B cell (primary cell): ENCODE measurements at regions not wholly inside any gene's neighbourhood (a gene's known extent, or its start where the extent isn't known, plus 50 kb on each side); places are given as distances from the start of the nearest gene placed in this dataset.

Experiments used
- EZH2 ChIP-seq: IDR thresholded peaks from 2 replicates; pipeline ENCODE4 v1.6.1; 2012; ENCODE audit warnings: borderline replicate concordance, low read depth, mild to moderate bottlenecking, moderate library complexity, low read length; ENCODE audit not compliant: insufficient read depth, poor library complexity, severe bottlenecking
- TF ChIP-seq, protein P1 (sequence below): fragments of 200-600 bp; IDR thresholded peaks from one replicate; pipeline ENCODE4 v1.8.0; 2022; ENCODE audit warnings: antibody characterized with exemption, mild to moderate bottlenecking

DNA sequence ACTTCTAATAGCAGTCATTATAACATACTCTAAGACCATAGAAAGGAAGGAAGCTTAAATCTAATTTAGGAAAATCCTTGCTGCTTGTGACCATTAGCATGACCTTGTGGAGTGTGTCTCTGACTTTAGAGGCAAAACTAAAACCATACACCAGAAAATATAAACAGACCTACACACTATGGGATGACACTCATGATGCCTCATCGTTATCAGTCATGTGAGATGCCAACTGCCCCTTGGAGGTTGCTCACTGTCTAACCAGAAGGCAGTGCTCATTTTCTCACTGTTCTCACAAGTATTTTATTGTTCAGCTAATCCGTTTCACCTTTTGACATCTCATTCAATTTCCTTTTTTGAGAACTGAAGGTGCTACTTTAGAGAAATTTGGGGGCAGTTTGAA, 376.9 kb downstream of the RND3 start:
- TF ChIP-seq, protein P1, sequence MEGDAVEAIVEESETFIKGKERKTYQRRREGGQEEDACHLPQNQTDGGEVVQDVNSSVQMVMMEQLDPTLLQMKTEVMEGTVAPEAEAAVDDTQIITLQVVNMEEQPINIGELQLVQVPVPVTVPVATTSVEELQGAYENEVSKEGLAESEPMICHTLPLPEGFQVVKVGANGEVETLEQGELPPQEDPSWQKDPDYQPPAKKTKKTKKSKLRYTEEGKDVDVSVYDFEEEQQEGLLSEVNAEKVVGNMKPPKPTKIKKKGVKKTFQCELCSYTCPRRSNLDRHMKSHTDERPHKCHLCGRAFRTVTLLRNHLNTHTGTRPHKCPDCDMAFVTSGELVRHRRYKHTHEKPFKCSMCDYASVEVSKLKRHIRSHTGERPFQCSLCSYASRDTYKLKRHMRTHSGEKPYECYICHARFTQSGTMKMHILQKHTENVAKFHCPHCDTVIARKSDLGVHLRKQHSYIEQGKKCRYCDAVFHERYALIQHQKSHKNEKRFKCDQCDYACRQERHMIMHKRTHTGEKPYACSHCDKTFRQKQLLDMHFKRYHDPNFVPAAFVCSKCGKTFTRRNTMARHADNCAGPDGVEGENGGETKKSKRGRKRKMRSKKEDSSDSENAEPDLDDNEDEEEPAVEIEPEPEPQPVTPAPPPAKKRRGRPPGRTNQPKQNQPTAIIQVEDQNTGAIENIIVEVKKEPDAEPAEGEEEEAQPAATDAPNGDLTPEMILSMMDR, result no peak
- no peak for TF ChIP-seq EZH2
